HG02610 (cell line): ENCODE measurements at regions not wholly inside any gene's neighbourhood (a gene's known extent, or its start where the extent isn't known, plus 50 kb on each side); places are given as distances from the start of the nearest gene placed in this dataset.
"Not testable (repeated sequence)": the region's sequence is repeated elsewhere in the genome, so short reads cannot be mapped to it uniquely, and the experiment has no call there.

Source experiments
- ATAC-seq: cut with Tn5 transposase; IDR thresholded peaks from one replicate; pipeline ENCODE4 v1.9.1; 2021; ENCODE audit warnings: mild to moderate bottlenecking, moderate library complexity; ENCODE audit not compliant: unreplicated experiment

GRCh38 chr14:43625294-43625693, 881.8 kb downstream of the FSCB start:
- ATAC-seq: no peak

GRCh38 chr14:43621282-43621681, 885.8 kb downstream of the FSCB start:
- no peak for ATAC-seq

DNA sequence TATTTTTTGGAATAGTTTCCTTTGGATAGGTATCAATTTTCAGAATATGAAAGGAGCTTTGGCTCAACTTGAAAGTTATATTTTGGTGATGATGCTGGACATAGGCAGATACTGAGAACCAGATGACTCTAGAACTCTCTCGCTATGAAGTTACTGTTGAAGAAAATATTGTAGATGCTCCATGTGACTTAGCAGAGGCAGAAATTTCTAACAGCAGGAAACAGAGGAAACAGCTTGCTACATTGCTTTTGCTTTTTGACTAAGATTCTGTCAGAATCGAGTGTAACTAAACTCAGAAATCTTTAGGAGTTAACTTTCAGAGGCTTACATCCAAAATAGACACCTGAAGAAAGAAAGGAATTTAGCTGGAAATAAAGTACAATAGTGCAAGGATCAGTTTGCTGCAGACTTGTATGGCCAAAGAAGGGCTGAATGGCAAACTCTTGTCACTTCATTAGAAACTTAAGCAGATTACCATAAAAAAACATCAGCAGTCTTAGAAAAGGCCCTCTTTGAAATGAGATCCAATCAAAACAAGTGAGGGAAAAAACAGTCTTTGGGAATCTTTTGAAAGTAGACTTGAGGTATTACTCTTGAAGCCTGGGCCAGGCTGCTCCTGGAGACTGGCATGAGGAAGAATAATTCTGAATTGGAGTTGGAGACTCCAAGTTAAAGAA, 911.8 kb downstream of the FSCB start:
- no peak for ATAC-seq

DNA sequence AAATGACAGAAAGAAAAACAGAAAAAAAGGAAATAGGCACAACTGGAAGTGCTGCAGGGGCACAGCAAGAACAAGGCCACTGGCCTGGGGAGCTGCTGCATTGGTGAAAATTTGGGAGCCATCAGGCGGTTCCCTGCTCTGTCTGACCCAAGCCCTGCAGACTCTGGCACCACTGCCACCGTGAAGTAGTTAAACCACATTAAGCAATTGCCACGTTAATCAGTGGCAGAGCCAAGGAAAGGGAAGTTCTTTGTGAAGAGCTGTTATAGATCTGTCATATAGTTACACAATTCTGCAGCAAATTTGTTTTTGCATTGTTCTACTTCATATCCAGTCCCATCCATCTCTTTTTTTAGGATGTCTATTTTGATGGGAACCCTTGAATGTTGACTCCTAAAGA, 915.3 kb downstream of the FSCB start:
- no peak for ATAC-seq

- no peak for ATAC-seq
Measured at GRCh38 chr14:43587183-43587582, 919.9 kb downstream of the FSCB start.

- no peak for ATAC-seq
Measured at GRCh38 chr14:43579671-43580070, 927.4 kb downstream of the FSCB start.

- ATAC-seq: no peak
Measured at GRCh38 chr14:43568022-43568421, 939.1 kb downstream of the FSCB start.

- no peak for ATAC-seq
Measured at GRCh38 chr14:43548368-43548767, 958.7 kb downstream of the FSCB start.

- ATAC-seq: not testable (repeated sequence)
Measured at GRCh38 chr14:43547596-43547995, 959.5 kb downstream of the FSCB start.

GRCh38 chr14:43541356-43541755, 965.7 kb downstream of the FSCB start:
- no peak for ATAC-seq

GRCh38 chr14:43540948-43541347, 966.1 kb downstream of the FSCB start:
- no peak for ATAC-seq

GRCh38 chr14:43539210-43539609, 967.9 kb downstream of the FSCB start:
- ATAC-seq: no peak

GRCh38 chr14:43535231-43535838, 971.7 kb downstream of the FSCB start:
- no peak for ATAC-seq

- ATAC-seq: no peak
Measured at GRCh38 chr14:43532825-43533416, 974.2 kb downstream of the FSCB start.

DNA sequence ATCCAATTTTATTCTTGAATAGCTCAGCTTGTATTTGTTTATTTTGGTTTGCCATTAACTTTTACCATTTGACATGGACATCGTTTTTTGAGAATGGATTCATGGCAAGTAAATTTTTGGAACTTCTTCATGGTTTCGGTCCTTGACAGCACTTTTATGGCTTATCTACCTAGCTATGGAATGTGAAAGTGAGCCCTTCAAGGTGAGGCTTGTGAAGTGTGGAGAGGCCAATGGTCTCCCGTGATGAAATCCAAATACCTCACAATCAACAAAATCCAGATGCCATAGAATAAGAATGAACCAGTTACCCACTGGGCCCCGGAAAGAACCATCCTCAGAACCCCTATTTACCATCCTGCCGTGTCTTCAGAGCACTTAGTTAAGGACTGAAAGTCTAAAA, 978.8 kb downstream of the FSCB start:
- no peak for ATAC-seq

GRCh38 chr14:43525658-43526057, 981.4 kb downstream of the FSCB start:
- ATAC-seq: no peak

GRCh38 chr14:43522901-43523300, 984.2 kb downstream of the FSCB start:
- ATAC-seq: no peak

GRCh38 chr14:43522191-43522590, 984.9 kb downstream of the FSCB start:
- no peak for ATAC-seq

GRCh38 chr14:43503508-43503907, 1003.6 kb downstream of the FSCB start:
- ATAC-seq: no peak

- ATAC-seq: not testable (repeated sequence)
Measured at GRCh38 chr14:43492359-43492758, 1014.7 kb downstream of the FSCB start.

DNA sequence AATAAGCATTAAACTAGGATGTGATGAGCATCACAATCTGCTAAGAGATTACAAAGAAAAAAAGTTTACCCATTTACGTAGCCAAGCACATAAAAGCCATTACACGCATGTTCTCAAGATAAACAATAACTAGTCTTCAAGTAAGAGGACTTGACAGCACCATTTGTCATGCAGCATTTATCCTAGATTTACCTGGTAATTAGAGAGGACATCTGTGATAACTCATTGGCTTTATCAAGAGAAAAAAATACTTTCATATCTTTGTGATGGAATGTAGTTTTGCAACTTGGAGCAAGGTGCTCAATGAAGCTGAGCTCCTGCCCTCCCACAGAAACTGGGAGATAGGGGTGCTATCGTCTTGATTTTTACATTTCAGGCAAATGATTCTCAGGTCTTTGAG, 1023.7 kb downstream of the FSCB start:
- no peak for ATAC-seq

GRCh38 chr14:43481864-43482263, 1025.2 kb downstream of the FSCB start:
- no peak for ATAC-seq
